CD4-positive, CD25-positive, alpha-beta regulatory T cell (primary cell): ENCODE measurements at regions not wholly inside any gene's neighbourhood (a gene's known extent, or its start where the extent isn't known, plus 50 kb on each side); places are given as distances from the start of the nearest gene placed in this dataset.

ENCODE experiments used
- ATAC-seq, 2 donors: fragments of 150-1000 bp; cut with Tn5 transposase; one replicate each; pipeline ENCODE4 v1.10.0; 2021; ENCODE audit warnings: low read depth in 2 of 2, moderate number of reproducible peaks in 2 of 2, moderate library complexity in 1 of 2
- DNase-seq, 3 donors: peaks; one replicate each; pipeline versions ENCODE4 v3.0.0 to v3.0.0-alpha.2; 2012 to 2022; ENCODE audit warnings: mixed read lengths in 1 of 3
- H3K27ac ChIP-seq: one replicate; pipeline ENCODE4 v1.7.0; 2013; ENCODE audit warnings: mild to moderate bottlenecking, low read length; ENCODE audit not compliant: insufficient read depth, poor library complexity, severe bottlenecking
- H3K27me3 ChIP-seq: one replicate; pipeline ENCODE4 v1.7.0; 2013; ENCODE audit warnings: low read length; ENCODE audit not compliant: control insufficient read depth, insufficient read depth
- H3K36me3 ChIP-seq: one replicate; pipeline ENCODE4 v1.7.0; 2013; ENCODE audit warnings: mild to moderate bottlenecking, low read length, moderate library complexity; ENCODE audit not compliant: control insufficient read depth, insufficient read depth
- H3K4me1 ChIP-seq: 2 replicates; pipeline ENCODE4 v1.7.0; 2013; ENCODE audit warnings: mild to moderate bottlenecking, low read length; ENCODE audit not compliant: insufficient read depth, control insufficient read depth, poor library complexity, severe bottlenecking
- H3K4me3 ChIP-seq: one replicate; pipeline ENCODE4 v1.7.0; 2013; ENCODE audit warnings: low read depth, mild to moderate bottlenecking, low read length, moderate library complexity
- H3K9me3 ChIP-seq, 2 experiments: 1 replicate in 1 of 2; 2 replicates in 1 of 2; pipeline ENCODE4 v1.7.0; 2013; ENCODE audit warnings: low read length in 2 of 2, mild to moderate bottlenecking in 1 of 2, moderate library complexity in 1 of 2; ENCODE audit not compliant: control insufficient read depth in 2 of 2
- H3K27ac Mint-ChIP-seq, 3 donors: one replicate each; pipeline ENCODE4 v1.8.0; 2020 to 2022; ENCODE audit warnings: mild to moderate bottlenecking in 3 of 3, mixed read lengths in 3 of 3, moderate library complexity in 2 of 3
- H3K27me3 Mint-ChIP-seq: one replicate; pipeline ENCODE4 v1.8.0; 2022; ENCODE audit warnings: mild to moderate bottlenecking, mixed read lengths
- H3K36me3 Mint-ChIP-seq: one replicate; pipeline ENCODE4 v1.8.0; 2020; ENCODE audit warnings: mixed read lengths
- H3K4me1 Mint-ChIP-seq, 4 donors: one replicate each; pipeline ENCODE4 v1.8.0; 2020 to 2022; ENCODE audit warnings: mixed read lengths in 4 of 4, mild to moderate bottlenecking in 1 of 4
- H3K4me3 Mint-ChIP-seq, 4 donors: one replicate each; pipeline ENCODE4 v1.8.0; 2020 to 2022; ENCODE audit warnings: mild to moderate bottlenecking in 4 of 4, mixed read lengths in 4 of 4, moderate library complexity in 3 of 4
- H3K9me3 Mint-ChIP-seq, 7 donors: one replicate each; pipeline ENCODE4 v1.8.0; 2020 to 2022; ENCODE audit warnings: mixed read lengths in 7 of 7, mild to moderate bottlenecking in 3 of 7, moderate library complexity in 2 of 7

DNA sequence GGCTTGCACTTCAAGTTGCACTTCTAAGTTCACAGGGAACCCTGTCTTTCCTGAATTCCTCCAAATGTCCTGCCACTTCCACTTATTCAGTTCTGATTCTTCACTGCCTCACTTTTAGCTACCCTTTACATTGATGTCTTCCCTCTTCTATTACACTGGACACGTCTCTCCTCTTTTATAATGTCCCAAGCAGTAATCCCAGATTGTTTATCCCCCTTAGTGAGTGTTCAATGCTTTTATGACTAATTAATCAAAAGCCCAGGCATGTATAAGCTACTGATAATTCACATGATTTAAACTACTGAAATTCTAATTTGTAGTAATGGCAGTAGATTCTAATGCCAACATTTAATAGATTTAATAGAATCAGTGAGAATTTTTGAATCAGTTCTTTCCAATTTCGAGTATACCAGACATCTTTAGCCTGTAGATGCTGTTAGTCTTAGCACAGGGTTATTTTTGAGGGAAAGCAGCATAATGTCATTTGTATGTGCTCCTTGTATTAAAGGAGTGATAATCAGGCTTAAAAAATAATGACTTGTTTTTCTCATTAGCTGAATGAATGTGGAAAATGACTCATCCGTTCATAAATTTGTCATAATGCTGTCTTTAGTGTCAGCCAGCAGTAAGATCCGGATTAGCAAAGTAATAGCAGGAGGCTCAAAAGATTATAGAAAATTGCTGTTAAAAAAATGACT is 703.1 kb downstream of the CENPC start:
- no peaks in the 10 kb centered on the region for H3K36me3 Mint-ChIP-seq
- H3K36me3 ChIP-seq = no peaks in the 10 kb centered on the region
- no peaks in the 10 kb centered on the region for H3K4me1 ChIP-seq
- H3K4me3 ChIP-seq = no peak overlapping the region
- peaks cover 1 to 21% (median 4%) of the 10 kb centered on the region in 7 donors for H3K9me3 Mint-ChIP-seq
- no peak overlapping the region for H3K27ac ChIP-seq
- H3K27ac Mint-ChIP-seq = no peak overlapping the region
- no peaks in the 10 kb centered on the region for H3K27me3 Mint-ChIP-seq
- no peaks in the 10 kb centered on the region for H3K4me1 Mint-ChIP-seq
- no peaks in the 10 kb centered on the region for H3K27me3 ChIP-seq
- no peak overlapping the region for H3K4me3 Mint-ChIP-seq
- ATAC-seq (no peak), DNase-seq (no peak)
- no peaks in the 10 kb centered on the region for H3K9me3 ChIP-seq

DNA sequence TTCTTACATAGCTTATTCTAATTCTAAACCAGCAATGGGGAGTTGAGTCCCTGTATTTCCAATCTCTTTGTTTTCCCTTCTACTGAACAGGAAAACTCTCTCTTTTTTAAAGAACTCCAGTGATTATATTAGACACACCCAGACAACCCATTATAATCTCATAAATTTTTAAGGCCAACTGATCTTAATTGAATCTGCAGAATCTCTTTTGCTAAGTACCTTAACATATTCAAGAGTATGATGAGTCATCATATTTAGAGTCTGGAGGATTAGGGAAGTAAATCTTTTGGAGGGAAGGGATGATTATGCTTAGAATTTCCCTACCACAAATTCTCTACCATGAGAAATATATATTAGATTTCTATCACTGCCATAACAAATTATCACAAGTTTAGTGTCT is 705.1 kb downstream of the CENPC start:
- no peaks in the 10 kb centered on the region for H3K9me3 ChIP-seq
- no peak overlapping the region for H3K4me3 ChIP-seq
- no peak overlapping the region for H3K27ac Mint-ChIP-seq
- H3K36me3 ChIP-seq = no peaks in the 10 kb centered on the region
- no peaks in the 10 kb centered on the region for H3K4me1 Mint-ChIP-seq
- no peak overlapping the region for H3K4me3 Mint-ChIP-seq
- DNase-seq (no peak), ATAC-seq (no peak)
- peaks cover 1 to 14% (median 2%) of the 10 kb centered on the region in 7 donors for H3K9me3 Mint-ChIP-seq
- no peaks in the 10 kb centered on the region for H3K4me1 ChIP-seq
- no peaks in the 10 kb centered on the region for H3K27me3 Mint-ChIP-seq
- H3K27ac ChIP-seq = no peak overlapping the region
- H3K36me3 Mint-ChIP-seq = no peaks in the 10 kb centered on the region
- no peaks in the 10 kb centered on the region for H3K27me3 ChIP-seq

DNA sequence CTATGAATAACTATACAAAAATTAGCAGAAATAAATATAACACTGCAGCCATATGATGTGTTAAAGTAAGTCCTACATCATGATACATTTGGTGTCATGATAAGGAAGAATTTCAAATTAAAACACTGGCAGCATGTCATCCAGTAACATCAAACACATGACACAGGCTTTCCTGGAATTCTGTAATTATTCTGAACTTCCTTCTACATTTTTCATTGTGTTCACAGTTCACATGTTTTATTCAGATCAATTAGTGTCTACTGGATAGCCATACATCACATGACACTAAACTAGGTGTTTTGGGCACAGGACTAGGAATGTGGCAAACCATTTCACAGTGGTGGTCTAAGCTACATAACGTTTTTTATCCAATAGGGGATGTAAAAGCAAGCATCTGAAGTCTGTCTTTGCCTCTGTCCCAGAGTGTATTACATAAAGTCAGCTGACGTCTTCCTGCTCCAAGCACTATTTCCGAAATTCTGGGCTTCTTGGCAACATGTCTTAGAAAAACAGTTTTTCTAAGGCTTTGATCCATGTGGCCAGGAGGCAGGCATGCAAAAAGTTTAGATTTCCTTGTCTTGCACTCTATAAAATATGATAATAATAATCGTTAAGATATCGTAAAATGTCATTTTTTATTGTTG is 707.9 kb downstream of the CENPC start:
- H3K27me3 ChIP-seq = no peaks in the 10 kb centered on the region
- Mint-ChIP-seq H3K9me3 (peaks cover 0 to 7% (median 1%) of the 10 kb centered on the region in 7 donors), H3K27me3 (no peaks in the 10 kb centered on the region), H3K4me3 (no peak overlapping the region), H3K36me3 (no peaks in the 10 kb centered on the region), H3K27ac (no peak overlapping the region), H3K4me1 (no peaks in the 10 kb centered on the region)
- no peaks in the 10 kb centered on the region for H3K36me3 ChIP-seq
- H3K9me3 ChIP-seq = no peaks in the 10 kb centered on the region
- no peak overlapping the region for H3K27ac ChIP-seq
- DNase-seq (no peak), ATAC-seq (no peak)
- H3K4me3 ChIP-seq = no peak overlapping the region
- H3K4me1 ChIP-seq = no peaks in the 10 kb centered on the region

DNA sequence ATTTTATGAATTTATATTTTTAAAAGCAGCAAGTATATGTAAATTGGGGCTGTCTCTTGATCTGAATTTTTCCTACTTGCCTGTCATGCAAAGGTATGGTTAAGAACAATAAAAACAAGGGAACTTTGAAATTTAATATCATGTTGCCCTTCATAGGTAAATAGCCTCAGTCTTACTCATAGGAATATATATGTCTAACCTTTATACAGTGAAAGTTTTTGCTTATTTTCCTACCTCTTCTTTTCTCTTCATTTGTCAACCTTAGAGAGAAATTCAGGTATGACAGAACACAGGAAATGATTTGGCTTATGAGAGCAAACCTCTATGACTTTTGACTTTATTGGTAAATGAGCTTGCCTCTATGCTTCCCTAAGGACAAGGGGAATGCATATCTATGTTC is 716.0 kb downstream of the CENPC start:
- Mint-ChIP-seq H3K27ac (no peak overlapping the region), H3K4me3 (no peak overlapping the region), H3K27me3 (no peaks in the 10 kb centered on the region), H3K9me3 (peaks cover 0 to 31% (median 4%) of the 10 kb centered on the region in 7 donors), H3K36me3 (no peaks in the 10 kb centered on the region), H3K4me1 (no peaks in the 10 kb centered on the region)
- H3K27ac ChIP-seq = no peak overlapping the region
- H3K4me3 ChIP-seq = no peak overlapping the region
- H3K9me3 ChIP-seq = no peaks in the 10 kb centered on the region
- H3K4me1 ChIP-seq = no peaks in the 10 kb centered on the region
- H3K36me3 ChIP-seq = no peaks in the 10 kb centered on the region
- DNase-seq (no peak), ATAC-seq (no peak)
- no peaks in the 10 kb centered on the region for H3K27me3 ChIP-seq

DNA sequence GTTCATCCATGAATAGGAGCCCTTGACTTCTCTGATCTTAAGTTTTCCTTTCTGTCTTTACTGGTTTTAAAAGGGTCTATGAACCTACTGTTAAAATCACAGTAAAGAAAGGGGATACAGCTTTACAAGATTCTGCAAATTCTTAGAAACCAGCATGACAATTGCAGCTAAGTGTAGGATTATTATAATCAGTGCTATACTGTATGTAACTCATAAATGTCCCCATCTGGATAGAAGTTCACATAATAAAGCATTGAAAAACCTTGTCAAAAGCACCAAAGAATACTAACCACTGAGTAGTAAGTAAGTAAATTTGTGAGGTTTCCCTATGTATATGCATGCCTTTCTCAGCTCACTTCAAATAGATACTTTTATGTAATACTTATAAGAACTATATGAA is 724.6 kb downstream of the CENPC start:
- no peak for DNase-seq
- Histone ChIP-seq H3K36me3 (no peaks in the 10 kb centered on the region), H3K27ac (no peak overlapping the region), H3K4me1 (no peaks in the 10 kb centered on the region), H3K4me3 (no peak overlapping the region), H3K9me3 (no peaks in the 10 kb centered on the region), H3K27me3 (no peaks in the 10 kb centered on the region)
- H3K4me1 Mint-ChIP-seq = no peaks in the 10 kb centered on the region
- H3K36me3 Mint-ChIP-seq = no peaks in the 10 kb centered on the region
- H3K4me3 Mint-ChIP-seq = no peak overlapping the region
- H3K27me3 Mint-ChIP-seq = no peaks in the 10 kb centered on the region
- no peak for ATAC-seq
- peaks cover 0 to 11% (median 5%) of the 10 kb centered on the region in 7 donors for H3K9me3 Mint-ChIP-seq
- no peak overlapping the region for H3K27ac Mint-ChIP-seq

DNA sequence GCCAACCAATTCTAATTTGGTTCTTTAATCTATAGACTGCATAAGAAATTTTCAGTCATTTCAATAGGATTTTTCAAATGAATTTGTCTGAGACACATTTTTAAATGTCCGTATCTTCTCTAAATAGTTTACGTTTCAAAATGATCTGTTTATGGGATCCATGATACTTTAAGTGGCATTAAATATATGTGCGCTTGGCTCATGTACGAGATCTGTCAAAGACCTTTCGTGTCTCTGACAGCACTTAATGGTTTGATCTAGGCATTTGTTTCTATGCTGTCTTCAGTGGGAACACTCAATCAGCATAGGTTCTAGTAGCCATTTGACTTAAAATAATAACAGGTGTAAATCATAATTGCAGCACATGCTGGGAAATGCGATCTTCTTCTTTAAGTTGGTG is 731.0 kb downstream of the CENPC start:
- Mint-ChIP-seq H3K36me3 (no peaks in the 10 kb centered on the region), H3K4me3 (no peak overlapping the region), H3K27me3 (no peaks in the 10 kb centered on the region), H3K9me3 (peaks cover 0 to 10% (median 2%) of the 10 kb centered on the region in 7 donors), H3K27ac (no peak overlapping the region), H3K4me1 (no peaks in the 10 kb centered on the region)
- no peaks in the 10 kb centered on the region for H3K27me3 ChIP-seq
- H3K9me3 ChIP-seq = no peaks in the 10 kb centered on the region
- DNase-seq (no peak), ATAC-seq (no peak)
- H3K4me1 ChIP-seq = no peaks in the 10 kb centered on the region
- H3K4me3 ChIP-seq = no peak overlapping the region
- H3K27ac ChIP-seq = no peak overlapping the region
- no peaks in the 10 kb centered on the region for H3K36me3 ChIP-seq

DNA sequence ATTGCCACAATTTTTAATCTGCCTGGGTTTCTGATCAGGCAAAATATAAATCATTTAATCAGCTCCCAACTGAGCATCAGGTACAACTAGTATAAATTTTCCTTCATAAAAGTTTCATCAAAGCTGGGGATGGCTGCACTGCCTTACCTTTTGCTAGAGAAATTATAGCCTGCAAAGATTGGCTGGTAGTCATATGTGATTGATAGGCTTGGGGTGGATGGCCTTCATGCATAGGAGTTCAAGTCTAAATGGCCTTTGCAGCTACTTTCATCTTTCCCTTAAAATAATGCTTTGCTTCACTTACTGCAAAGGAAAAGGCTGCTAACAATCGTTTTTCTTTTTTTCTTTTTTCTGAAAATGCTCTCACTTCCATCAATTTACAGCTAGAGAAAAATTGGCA is 739.7 kb downstream of the CENPC start:
- ATAC-seq (no peak), DNase-seq (no peak)
- Mint-ChIP-seq H3K27ac (no peak overlapping the region), H3K27me3 (no peaks in the 10 kb centered on the region), H3K4me1 (no peaks in the 10 kb centered on the region), H3K36me3 (no peaks in the 10 kb centered on the region), H3K4me3 (no peak overlapping the region), H3K9me3 (peaks cover 0 to 12% (median 6%) of the 10 kb centered on the region in 7 donors)
- Histone ChIP-seq H3K27ac (no peak overlapping the region), H3K27me3 (no peaks in the 10 kb centered on the region), H3K36me3 (no peaks in the 10 kb centered on the region), H3K4me1 (no peaks in the 10 kb centered on the region), H3K9me3 (no peaks in the 10 kb centered on the region), H3K4me3 (no peak overlapping the region)

DNA sequence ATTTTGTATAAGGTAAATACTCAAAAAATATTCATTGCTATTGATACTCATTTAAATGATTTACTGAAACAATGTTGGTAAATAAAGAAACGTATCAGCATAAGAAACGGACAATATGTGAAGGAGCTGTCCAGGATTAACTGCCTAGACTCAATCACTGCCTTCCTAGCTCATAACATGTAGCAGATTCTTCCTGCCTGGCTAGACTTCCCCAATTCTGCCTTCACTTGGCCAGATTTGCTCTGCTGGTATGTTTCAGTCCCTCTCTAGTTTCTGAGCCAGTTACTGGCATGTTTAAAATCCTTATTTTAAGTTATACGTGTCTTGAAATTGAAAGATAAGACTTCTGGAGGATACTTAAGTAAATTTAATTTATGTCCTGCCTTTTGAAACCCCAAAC is 740.3 kb downstream of the CENPC start:
- ATAC-seq = no peak
- no peaks in the 10 kb centered on the region for H3K36me3 Mint-ChIP-seq

More for the DNA sequence above, 740.3 kb downstream of the CENPC start:
- no peaks in the 10 kb centered on the region for H3K9me3 ChIP-seq
- no peaks in the 10 kb centered on the region for H3K4me1 ChIP-seq
- no peak overlapping the region for H3K4me3 ChIP-seq
- H3K9me3 Mint-ChIP-seq = peaks cover 0 to 12% (median 6%) of the 10 kb centered on the region in 7 donors
- no peaks in the 10 kb centered on the region for H3K27me3 Mint-ChIP-seq
- no peaks in the 10 kb centered on the region for H3K36me3 ChIP-seq
- no peak for DNase-seq
- H3K4me3 Mint-ChIP-seq = no peak overlapping the region
- H3K27ac ChIP-seq = no peak overlapping the region
- no peak overlapping the region for H3K27ac Mint-ChIP-seq
- no peaks in the 10 kb centered on the region for H3K27me3 ChIP-seq
- H3K4me1 Mint-ChIP-seq = no peaks in the 10 kb centered on the region
